Panc1 (cell line): ENCODE measurements at regions not wholly inside any gene's neighbourhood (a gene's known extent, or its start where the extent isn't known, plus 50 kb on each side); places are given as distances from the start of the nearest gene placed in this dataset.

Source experiments
- POLR2AphosphoS5 ChIP-seq: IDR thresholded peaks from 2 replicates; pipeline ENCODE4 v1.6.1; 2012; ENCODE audit warnings: mild to moderate bottlenecking, low read depth, low read length, moderate library complexity
- REST ChIP-seq, 2 experiments: IDR thresholded peaks; 2 replicates each; pipeline ENCODE4 v1.6.1; 2011 to 2012; ENCODE audit warnings: low read depth in 2 of 2, control low read depth in 1 of 2, low read length in 1 of 2, mild to moderate bottlenecking in 1 of 2, moderate library complexity in 1 of 2; ENCODE audit not compliant: insufficient read depth in 1 of 2
- SIN3A ChIP-seq: IDR thresholded peaks from 2 replicates; pipeline ENCODE4 v1.6.1; 2012; ENCODE audit warnings: low read depth, mild to moderate bottlenecking, low read length, moderate library complexity, borderline replicate concordance; ENCODE audit not compliant: insufficient read depth
- TCF7L2 ChIP-seq: IDR thresholded peaks from 2 replicates; pipeline ENCODE4 v1.6.1; 2011; ENCODE audit warnings: mild to moderate bottlenecking, low read depth, low read length, inconsistent platforms
- TF ChIP-seq, protein P1 (sequence below): fragments of 450-650 bp; IDR thresholded peaks from 2 replicates; pipeline ENCODE4 v1.5.1; 2017; ENCODE audit warnings: mild to moderate bottlenecking

DNA sequence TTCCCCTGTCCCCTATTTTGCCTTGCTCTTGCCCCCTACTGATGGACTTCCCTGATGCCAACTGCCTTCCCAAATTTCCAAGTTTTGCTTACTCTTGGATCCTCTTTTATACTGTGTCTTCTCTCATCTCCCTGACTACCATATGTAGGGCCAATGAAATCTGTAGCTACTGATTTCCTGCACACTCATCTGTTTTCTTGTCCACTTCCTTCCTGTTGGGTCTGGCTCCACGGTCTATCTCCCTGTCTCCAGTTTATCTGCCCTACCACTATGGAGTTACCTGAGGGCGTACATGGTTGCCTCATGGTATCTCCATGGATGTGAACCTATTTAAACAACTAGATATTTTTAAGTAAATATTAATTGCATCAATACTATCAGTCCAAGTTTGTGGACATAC, 140.3 kb upstream of the MCHR2 start:
- TF ChIP-seq, protein P1, sequence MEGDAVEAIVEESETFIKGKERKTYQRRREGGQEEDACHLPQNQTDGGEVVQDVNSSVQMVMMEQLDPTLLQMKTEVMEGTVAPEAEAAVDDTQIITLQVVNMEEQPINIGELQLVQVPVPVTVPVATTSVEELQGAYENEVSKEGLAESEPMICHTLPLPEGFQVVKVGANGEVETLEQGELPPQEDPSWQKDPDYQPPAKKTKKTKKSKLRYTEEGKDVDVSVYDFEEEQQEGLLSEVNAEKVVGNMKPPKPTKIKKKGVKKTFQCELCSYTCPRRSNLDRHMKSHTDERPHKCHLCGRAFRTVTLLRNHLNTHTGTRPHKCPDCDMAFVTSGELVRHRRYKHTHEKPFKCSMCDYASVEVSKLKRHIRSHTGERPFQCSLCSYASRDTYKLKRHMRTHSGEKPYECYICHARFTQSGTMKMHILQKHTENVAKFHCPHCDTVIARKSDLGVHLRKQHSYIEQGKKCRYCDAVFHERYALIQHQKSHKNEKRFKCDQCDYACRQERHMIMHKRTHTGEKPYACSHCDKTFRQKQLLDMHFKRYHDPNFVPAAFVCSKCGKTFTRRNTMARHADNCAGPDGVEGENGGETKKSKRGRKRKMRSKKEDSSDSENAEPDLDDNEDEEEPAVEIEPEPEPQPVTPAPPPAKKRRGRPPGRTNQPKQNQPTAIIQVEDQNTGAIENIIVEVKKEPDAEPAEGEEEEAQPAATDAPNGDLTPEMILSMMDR, result no peak
- TF ChIP-seq SIN3A, result no peak
- TF ChIP-seq POLR2AphosphoS5, result no peak
- no peak for TF ChIP-seq REST (IDR thresholded peaks at IDR 0.05; ENCODE audit: insufficient read depth in 1 of 2, low read depth in 2 of 2, low read length in 1 of 2)
- no peak for TF ChIP-seq TCF7L2
